ENCODE measurements at regions not wholly inside any gene's neighbourhood (a gene's known extent, or its start where the extent isn't known, plus 50 kb on each side); places are given as distances from the start of the nearest gene placed in this dataset.

DNA sequence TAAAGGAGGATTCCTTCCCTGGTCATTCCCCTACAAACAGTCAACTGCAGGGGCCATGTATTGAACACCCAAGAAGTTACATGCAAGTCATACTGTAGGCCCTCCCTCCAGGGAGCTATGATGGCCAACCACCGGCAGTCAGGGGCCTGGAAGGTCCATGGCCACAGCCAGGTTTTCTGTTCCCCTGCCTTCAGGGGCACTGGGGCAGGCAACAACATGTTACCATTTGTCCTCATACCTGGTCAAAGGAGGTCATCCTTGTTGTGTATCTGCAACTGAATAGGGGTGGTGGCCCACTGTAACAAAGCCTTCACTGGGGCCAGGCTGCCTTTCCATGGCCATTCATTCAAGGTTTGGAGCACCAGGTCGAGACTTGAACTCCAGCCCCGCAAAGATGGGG, 433.6 kb downstream of the DYNC2H1 start:
- no peak for TF ChIP-seq CTCF (IDR thresholded peaks at IDR 0.05)
- no peaks in the 10 kb centered on the region for H3K36me3 Mint-ChIP-seq
- no peak overlapping the region for H3K27ac Mint-ChIP-seq

GRCh38 chr11:103543456-103543855, 434.2 kb downstream of the DYNC2H1 start:
- 78% methylated on average over 5 of the region's 5 CpGs for WGBS (ENCODE audit: insufficient coverage)
- no peak overlapping the region for H3K4me3 Mint-ChIP-seq
- no peak for TF ChIP-seq CTCF (IDR thresholded peaks at IDR 0.05)
- Histone ChIP-seq H3K27ac (ENCODE audit: low read length) (no peak overlapping the region), H3K27me3 (ENCODE audit: control insufficient read depth, insufficient read depth, low read length) (no peaks in the 10 kb centered on the region), H3K9me3 (ENCODE audit: control insufficient read depth, insufficient read depth, low read length) (peaks cover 25% of the 10 kb centered on the region), H3K4me3 (ENCODE audit: low read length) (no peak overlapping the region), H3K4me1 (ENCODE audit: control insufficient read depth, insufficient read depth, low read length) (no peaks in the 10 kb centered on the region), H3K36me3 (ENCODE audit: control insufficient read depth, insufficient read depth, low read length) (no peaks in the 10 kb centered on the region)
- no peaks in the 10 kb centered on the region for H3K9me3 Mint-ChIP-seq
- ATAC-seq: no peak
- H3K27me3 Mint-ChIP-seq (ENCODE audit: low read depth in 2 of 2): no peaks in the 10 kb centered on the region
- H3K36me3 Mint-ChIP-seq: no peaks in the 10 kb centered on the region
- no peak for DNase-seq
- no peak overlapping the region for H3K27ac Mint-ChIP-seq
- no peaks in the 10 kb centered on the region for H3K4me1 Mint-ChIP-seq
- intact Hi-C loops (cut with micrococcal nuclease): no loop called here

More for the DNA sequence above, 433.6 kb downstream of the DYNC2H1 start:
- ATAC-seq (no peak), DNase-seq (no peak)
- WGBS (ENCODE audit: insufficient coverage): 89% methylated on average over 3 of the region's 3 CpGs
- no peak overlapping the region for H3K4me3 Mint-ChIP-seq
- no peaks in the 10 kb centered on the region for H3K4me1 Mint-ChIP-seq
- Histone ChIP-seq H3K27ac (ENCODE audit: low read length) (no peak overlapping the region), H3K9me3 (ENCODE audit: control insufficient read depth, insufficient read depth, low read length) (peaks cover 25% of the 10 kb centered on the region), H3K4me1 (ENCODE audit: control insufficient read depth, insufficient read depth, low read length) (no peaks in the 10 kb centered on the region), H3K27me3 (ENCODE audit: control insufficient read depth, insufficient read depth, low read length) (no peaks in the 10 kb centered on the region), H3K36me3 (ENCODE audit: control insufficient read depth, insufficient read depth, low read length) (no peaks in the 10 kb centered on the region), H3K4me3 (ENCODE audit: low read length) (no peak overlapping the region)
- intact Hi-C loops (cut with micrococcal nuclease): no loop called here
- H3K27me3 Mint-ChIP-seq (ENCODE audit: low read depth in 2 of 2): no peaks in the 10 kb centered on the region
- no peaks in the 10 kb centered on the region for H3K9me3 Mint-ChIP-seq

DNA sequence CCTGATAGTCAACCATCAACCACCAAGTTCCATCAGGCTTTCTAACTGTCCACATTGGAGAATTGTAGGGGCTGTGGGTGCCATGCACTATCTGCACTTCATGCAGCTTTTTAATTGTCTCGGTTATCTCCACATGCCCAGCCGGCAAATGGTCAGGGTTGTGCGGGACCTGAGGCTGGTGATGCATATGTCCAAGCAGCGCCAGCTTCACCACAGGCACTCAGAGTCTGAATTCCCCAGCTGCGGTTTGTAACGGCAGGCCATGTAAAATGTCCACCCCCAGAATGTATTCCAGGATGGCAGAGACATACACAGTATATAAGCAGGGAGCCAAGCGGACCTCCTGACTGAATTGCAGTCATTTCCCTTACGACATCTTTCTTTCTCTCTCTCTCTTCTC, 435.6 kb downstream of the DYNC2H1 start:
- Histone ChIP-seq H3K9me3 (ENCODE audit: control insufficient read depth, insufficient read depth, low read length) (peaks cover 25% of the 10 kb centered on the region), H3K27ac (ENCODE audit: low read length) (no peak overlapping the region), H3K27me3 (ENCODE audit: control insufficient read depth, insufficient read depth, low read length) (no peaks in the 10 kb centered on the region), H3K4me1 (ENCODE audit: control insufficient read depth, insufficient read depth, low read length) (no peaks in the 10 kb centered on the region), H3K4me3 (ENCODE audit: low read length) (no peak overlapping the region), H3K36me3 (ENCODE audit: control insufficient read depth, insufficient read depth, low read length) (no peaks in the 10 kb centered on the region)
- no peak for TF ChIP-seq CTCF (IDR thresholded peaks at IDR 0.05)
- no peaks in the 10 kb centered on the region for H3K4me1 Mint-ChIP-seq
- H3K36me3 Mint-ChIP-seq: no peaks in the 10 kb centered on the region
- no peaks in the 10 kb centered on the region for H3K9me3 Mint-ChIP-seq
- WGBS (ENCODE audit: insufficient coverage): 92% methylated on average over 8 of the region's 8 CpGs
- DNase-seq: no peak
- no peak overlapping the region for H3K27ac Mint-ChIP-seq
- H3K27me3 Mint-ChIP-seq (ENCODE audit: low read depth in 2 of 2): no peaks in the 10 kb centered on the region
- intact Hi-C loops (cut with micrococcal nuclease): no loop called here
- ATAC-seq: no peak
- H3K4me3 Mint-ChIP-seq: no peak overlapping the region

DNA sequence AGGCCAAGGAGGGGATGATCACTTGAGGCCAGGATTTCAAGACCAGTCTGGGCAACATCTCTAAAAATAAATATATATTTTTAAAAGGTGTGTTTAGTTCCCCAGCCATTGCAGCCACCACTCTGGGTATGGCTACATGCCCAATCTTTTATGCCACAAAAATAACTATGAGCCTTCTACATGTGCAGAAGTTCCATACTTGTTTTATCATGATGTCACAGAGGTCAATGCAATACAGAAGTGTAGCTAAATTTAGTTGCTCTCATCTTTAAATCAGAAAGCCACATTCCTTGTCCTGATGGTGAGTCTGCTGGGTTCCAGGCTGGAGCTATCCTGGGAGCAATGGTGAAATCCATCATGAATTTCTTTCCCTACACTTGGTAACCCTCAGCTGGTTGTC, 436.3 kb downstream of the DYNC2H1 start:
- H3K4me3 Mint-ChIP-seq: no peak overlapping the region
- no peaks in the 10 kb centered on the region for H3K36me3 Mint-ChIP-seq
- Histone ChIP-seq H3K36me3 (ENCODE audit: control insufficient read depth, insufficient read depth, low read length) (no peaks in the 10 kb centered on the region), H3K4me1 (ENCODE audit: control insufficient read depth, insufficient read depth, low read length) (no peaks in the 10 kb centered on the region), H3K4me3 (ENCODE audit: low read length) (no peak overlapping the region), H3K27ac (ENCODE audit: low read length) (no peak overlapping the region), H3K27me3 (ENCODE audit: control insufficient read depth, insufficient read depth, low read length) (no peaks in the 10 kb centered on the region), H3K9me3 (ENCODE audit: control insufficient read depth, insufficient read depth, low read length) (peaks cover 25% of the 10 kb centered on the region)
- no peaks in the 10 kb centered on the region for H3K9me3 Mint-ChIP-seq
- DNase-seq (no peak), ATAC-seq (no peak)
- no peaks in the 10 kb centered on the region for H3K27me3 Mint-ChIP-seq (ENCODE audit: low read depth in 2 of 2)
- H3K27ac Mint-ChIP-seq: no peak overlapping the region
- no peak for TF ChIP-seq CTCF (IDR thresholded peaks at IDR 0.05)
- no peaks in the 10 kb centered on the region for H3K4me1 Mint-ChIP-seq
- intact Hi-C loops (cut with micrococcal nuclease): no loop called here
